SJSA1 (cell line): ENCODE measurements at regions not wholly inside any gene's neighbourhood (a gene's known extent, or its start where the extent isn't known, plus 50 kb on each side); places are given as distances from the start of the nearest gene placed in this dataset.
A peak's percentile ranks its signal among the peaks of the same experiment; 100 is the strongest.

Experiments
- DNase-seq, 2 experiments: peaks; one replicate each; pipeline ENCODE4 v3.0.0-alpha.2; 2015 to 2020; ENCODE audit warnings: low spot score in 2 of 2, low read depth in 1 of 2
- H3K27ac ChIP-seq: fragments of 250-450 bp; sonication (Bioruptor Pico); 2 replicates; pipeline ENCODE4 v1.5.1; 2020; ENCODE audit warnings: mild to moderate bottlenecking, moderate library complexity
- H3K27me3 ChIP-seq: fragments of 250-450 bp; sonication (Bioruptor Pico); replicated peaks from 2 replicates; pipeline ENCODE4 v1.5.1; 2020; ENCODE audit warnings: mild to moderate bottlenecking, moderate library complexity
- H3K36me3 ChIP-seq: fragments of 250-450 bp; sonication (Bioruptor Pico); 2 replicates; pipeline ENCODE4 v1.5.1; 2020; ENCODE audit warnings: mild to moderate bottlenecking
- H3K4me1 ChIP-seq: fragments of 250-450 bp; sonication (Bioruptor Pico); replicated peaks from 2 replicates; pipeline ENCODE4 v1.6.1; 2021; ENCODE audit warnings: mild to moderate bottlenecking
- H3K4me3 ChIP-seq: fragments of 250-450 bp; sonication (Bioruptor Pico); 2 replicates; pipeline ENCODE4 v1.5.1; 2020; ENCODE audit warnings: mild to moderate bottlenecking
- H3K9me3 ChIP-seq: fragments of 250-450 bp; sonication (Bioruptor Pico); replicated peaks from 2 replicates; pipeline ENCODE4 v1.5.1; 2020; ENCODE audit warnings: mild to moderate bottlenecking

DNA sequence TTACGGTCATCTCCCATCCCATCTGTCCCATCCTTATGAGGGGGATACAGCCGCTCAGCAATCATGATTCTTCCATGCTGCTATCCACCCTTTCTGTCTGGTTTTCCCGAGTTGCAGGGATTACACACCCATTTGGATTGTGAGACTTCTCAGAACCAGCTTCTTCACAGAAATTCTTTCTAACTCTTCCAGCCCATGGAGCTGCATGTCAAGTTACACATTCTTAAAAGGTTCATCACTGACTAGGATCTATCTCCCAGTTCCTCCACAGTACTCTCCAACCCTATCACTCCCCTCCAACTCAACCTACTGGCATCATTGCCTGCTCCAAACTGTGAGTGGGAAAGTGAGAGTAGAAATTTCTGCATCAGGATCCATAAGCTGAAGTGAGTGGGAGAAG, 558.2 kb upstream of the TNP1 start:
- Histone ChIP-seq H3K27ac (no peak overlapping the region), H3K36me3 (no peaks in the 10 kb centered on the region), H3K4me3 (no peak overlapping the region), H3K4me1 (no peaks in the 10 kb centered on the region), H3K9me3 (no peaks in the 10 kb centered on the region; the same call in 1 of the 2 replicates), H3K27me3 (no peaks in the 10 kb centered on the region)
- DNase-seq: no peak

GRCh38 chr2:217417536-217417935, 557.7 kb upstream of the TNP1 start:
- no peaks in the 10 kb centered on the region; the same call in 1 of the 2 replicates for H3K4me1 ChIP-seq
- no peaks in the 10 kb centered on the region for H3K36me3 ChIP-seq
- no peaks in the 10 kb centered on the region for H3K27me3 ChIP-seq
- no peak overlapping the region for H3K27ac ChIP-seq
- no peaks in the 10 kb centered on the region; the same call in 1 of the 2 replicates for H3K9me3 ChIP-seq
- no peak overlapping the region for H3K4me3 ChIP-seq
- DNase-seq: no peak

DNA sequence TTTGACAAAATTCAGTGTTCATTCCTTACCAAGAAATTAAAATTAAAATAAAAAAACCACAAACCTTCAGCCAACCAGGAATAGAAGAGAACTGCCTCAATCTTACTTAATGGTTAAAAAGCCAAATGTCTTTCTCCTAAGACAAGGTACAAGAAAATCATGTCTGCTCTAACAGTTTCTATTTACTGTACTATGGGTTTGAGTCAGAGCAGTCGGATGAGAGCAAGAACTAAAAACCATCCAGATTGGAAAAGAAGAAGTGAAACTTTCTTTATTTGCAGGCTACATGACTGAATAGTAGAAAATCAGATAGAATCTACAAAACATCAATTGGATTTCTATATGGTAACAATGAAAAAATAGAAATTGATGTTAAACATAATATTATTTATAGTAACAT, 555.5 kb upstream of the TNP1 start:
- H3K9me3 ChIP-seq: no peaks in the 10 kb centered on the region; the same call in 1 of the 2 replicates
- no peaks in the 10 kb centered on the region for H3K27me3 ChIP-seq
- no peaks in the 10 kb centered on the region; the same call in 1 of the 2 replicates for H3K4me1 ChIP-seq
- no peaks in the 10 kb centered on the region for H3K36me3 ChIP-seq
- no peak overlapping the region for H3K27ac ChIP-seq
- no peak overlapping the region for H3K4me3 ChIP-seq
- no peak for DNase-seq

- H3K9me3 ChIP-seq: no peaks in the 10 kb centered on the region; the same call in 1 of the 2 replicates
- H3K4me1 ChIP-seq: no peaks in the 10 kb centered on the region; the same call in 1 of the 2 replicates
- no peaks in the 10 kb centered on the region for H3K27me3 ChIP-seq
- no peak for DNase-seq
- no peaks in the 10 kb centered on the region for H3K36me3 ChIP-seq
- no peak overlapping the region for H3K27ac ChIP-seq
- H3K4me3 ChIP-seq: no peak overlapping the region
Measured at GRCh38 chr2:217414429-217414828, 554.6 kb upstream of the TNP1 start.

DNA sequence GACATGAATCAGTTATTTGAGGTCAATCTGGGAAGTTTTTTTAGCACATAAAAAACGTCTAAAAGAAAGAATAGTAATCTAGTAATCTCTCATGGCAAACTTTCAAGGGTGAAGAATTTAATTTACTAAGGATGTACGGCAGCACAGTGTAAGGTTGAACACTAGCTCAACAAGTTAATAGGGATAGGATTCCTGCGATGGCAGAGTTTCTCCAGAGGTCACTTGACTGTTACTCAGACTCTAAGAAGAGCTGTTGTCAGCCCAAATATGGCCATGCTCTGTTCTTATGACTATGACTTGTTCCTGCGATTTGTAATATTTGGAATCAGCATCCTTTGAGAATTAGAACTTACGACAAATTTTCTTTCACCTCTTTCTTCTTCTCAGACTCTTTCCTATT, 553.3 kb upstream of the TNP1 start:
- H3K4me1 ChIP-seq: no peaks in the 10 kb centered on the region; the same call in 1 of the 2 replicates
- no peaks in the 10 kb centered on the region; the same call in 1 of the 2 replicates for H3K9me3 ChIP-seq
- DNase-seq: no peak
- no peak overlapping the region for H3K4me3 ChIP-seq
- H3K27ac ChIP-seq: no peak overlapping the region
- H3K27me3 ChIP-seq: no peaks in the 10 kb centered on the region
- no peaks in the 10 kb centered on the region for H3K36me3 ChIP-seq

GRCh38 chr2:217412721-217413120, 552.9 kb upstream of the TNP1 start:
- Histone ChIP-seq H3K27ac (no peak overlapping the region), H3K4me3 (no peak overlapping the region), H3K4me1 (no peaks in the 10 kb centered on the region; the same call in 1 of the 2 replicates), H3K27me3 (no peaks in the 10 kb centered on the region), H3K36me3 (no peaks in the 10 kb centered on the region), H3K9me3 (no peaks in the 10 kb centered on the region; the same call in 1 of the 2 replicates)
- DNase-seq: no peak

- Histone ChIP-seq H3K36me3 (no peaks in the 10 kb centered on the region), H3K4me3 (no peak overlapping the region), H3K27me3 (no peaks in the 10 kb centered on the region), H3K27ac (no peak overlapping the region), H3K4me1 (no peaks in the 10 kb centered on the region; the same call in 1 of the 2 replicates), H3K9me3 (no peaks in the 10 kb centered on the region; the same call in 1 of the 2 replicates)
- DNase-seq: no peak
Measured at GRCh38 chr2:217412277-217412676, 552.4 kb upstream of the TNP1 start.

- no peak overlapping the region for H3K27ac ChIP-seq
- DNase-seq: no peak
- no peaks in the 10 kb centered on the region; the same call in 1 of the 2 replicates for H3K9me3 ChIP-seq
- no peaks in the 10 kb centered on the region for H3K27me3 ChIP-seq
- no peak overlapping the region for H3K4me3 ChIP-seq
- no peaks in the 10 kb centered on the region for H3K36me3 ChIP-seq
- no peaks in the 10 kb centered on the region; the same call in 1 of the 2 replicates for H3K4me1 ChIP-seq
Measured at GRCh38 chr2:217410681-217410960, 550.8 kb upstream of the TNP1 start.

GRCh38 chr2:217409949-217410680, 550.3 kb upstream of the TNP1 start:
- DNase-seq: no peak
- Histone ChIP-seq H3K9me3 (no peaks in the 10 kb centered on the region; the same call in 1 of the 2 replicates), H3K4me1 (no peaks in the 10 kb centered on the region; the same call in 1 of the 2 replicates)

GRCh38 chr2:217407362-217407761, 547.5 kb upstream of the TNP1 start:
- Histone ChIP-seq H3K4me3 (no peak overlapping the region), H3K36me3 (no peaks in the 10 kb centered on the region), H3K27me3 (no peaks in the 10 kb centered on the region), H3K9me3 (no peaks in the 10 kb centered on the region), H3K27ac (no peak overlapping the region), H3K4me1 (no peaks in the 10 kb centered on the region; the same call in 1 of the 2 replicates)
- DNase-seq: no peak

More at GRCh38 chr2:217409949-217410680, 550.3 kb upstream of the TNP1 start:
- H3K4me3 ChIP-seq: no peak overlapping the region
- H3K36me3 ChIP-seq: no peaks in the 10 kb centered on the region
- H3K27me3 ChIP-seq: no peaks in the 10 kb centered on the region
- no peak overlapping the region for H3K27ac ChIP-seq

- H3K4me3 ChIP-seq: no peak overlapping the region
Measured at GRCh38 chr2:217404236-217404760, 544.4 kb upstream of the TNP1 start.

DNA sequence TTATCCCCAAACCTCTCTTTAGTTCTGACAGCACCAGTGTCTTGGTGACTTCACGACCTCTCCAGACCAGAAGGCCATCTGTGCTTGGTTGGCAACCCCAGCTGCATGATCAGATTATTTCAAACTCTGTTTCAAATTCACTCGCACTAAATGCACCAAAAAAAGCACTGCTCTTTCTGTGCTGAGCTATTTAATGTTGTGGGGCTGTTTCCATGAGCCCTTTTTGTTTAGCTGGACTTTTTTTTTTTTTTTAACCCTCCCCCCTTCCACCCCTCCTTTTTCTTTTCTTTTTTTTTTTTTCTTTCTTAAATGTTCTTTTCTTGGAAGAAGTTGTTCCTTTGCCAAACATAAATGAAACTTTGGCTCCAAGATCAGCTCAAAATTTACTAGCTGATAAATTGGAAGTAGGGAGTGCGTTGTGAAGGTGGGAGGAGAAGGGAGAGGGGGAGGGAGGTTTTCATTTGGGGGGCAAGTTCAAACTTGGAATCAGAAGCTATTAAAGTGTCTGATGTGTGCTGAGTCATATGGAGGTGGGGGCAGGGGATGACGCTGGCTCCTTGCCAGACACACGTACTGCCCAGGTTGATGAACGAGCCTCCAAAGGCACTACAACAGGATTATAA, 543.0 kb upstream of the TNP1 start:
- Histone ChIP-seq H3K36me3 (no peaks in the 10 kb centered on the region), H3K4me1 (peaks cover 12% of the 10 kb centered on the region), H3K27ac (no peak overlapping the region), H3K9me3 (no peaks in the 10 kb centered on the region), H3K4me3 (no peak overlapping the region), H3K27me3 (no peaks in the 10 kb centered on the region)
- no peak for DNase-seq

More at GRCh38 chr2:217404236-217404760, 544.4 kb upstream of the TNP1 start:
- Histone ChIP-seq H3K27ac (no peak overlapping the region), H3K9me3 (no peaks in the 10 kb centered on the region), H3K36me3 (no peaks in the 10 kb centered on the region), H3K27me3 (no peaks in the 10 kb centered on the region), H3K4me1 (no peaks in the 10 kb centered on the region; the same call in 1 of the 2 replicates)
- DNase-seq: no peak

DNA sequence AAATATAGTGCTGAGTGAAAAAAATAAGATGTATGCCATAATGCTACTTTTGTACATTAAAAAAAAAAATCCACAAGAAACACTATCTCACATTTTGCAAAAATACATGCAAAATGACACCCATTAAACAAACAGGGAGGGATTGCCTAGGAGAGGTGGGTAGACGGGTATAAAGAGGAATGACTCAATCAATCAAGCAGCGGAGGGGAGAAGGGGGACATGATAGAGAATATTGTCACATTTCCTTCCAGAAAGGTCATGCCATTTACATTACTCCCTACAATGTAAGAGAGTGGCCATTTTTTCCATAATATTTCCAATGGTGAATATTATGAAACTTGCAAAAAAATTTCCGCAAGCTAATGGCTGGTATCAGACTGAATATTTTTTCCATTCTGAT, 542.3 kb upstream of the TNP1 start:
- Histone ChIP-seq H3K27me3 (no peaks in the 10 kb centered on the region), H3K36me3 (no peaks in the 10 kb centered on the region), H3K9me3 (no peaks in the 10 kb centered on the region), H3K4me1 (peaks cover 13% of the 10 kb centered on the region), H3K4me3 (no peak overlapping the region), H3K27ac (no peak overlapping the region)
- DNase-seq: no peak

- Histone ChIP-seq H3K9me3 (no peaks in the 10 kb centered on the region), H3K27ac (no peak overlapping the region), H3K4me3 (no peak overlapping the region), H3K36me3 (no peaks in the 10 kb centered on the region), H3K27me3 (no peaks in the 10 kb centered on the region), H3K4me1 (peaks cover 35% of the 10 kb centered on the region)
- DNase-seq: peak in 1 of 2 experiments; percentile 30
Measured at GRCh38 chr2:217399291-217399690, 539.4 kb upstream of the TNP1 start.
